ENCODE measurements at regions not wholly inside any gene's neighbourhood (a gene's known extent, or its start where the extent isn't known, plus 50 kb on each side); places are given as distances from the start of the nearest gene placed in this dataset.

GRCh38 chr10:131690805-131691239 lies 210.0 kb upstream of the PPP2R2D start:
- no peak for DNase-seq (ENCODE audit: low spot score)

GRCh38 chr10:131691481-131692090 lies 209.2 kb upstream of the PPP2R2D start:
- no peak for DNase-seq (ENCODE audit: low spot score)

GRCh38 chr10:131692176-131692575 lies 208.6 kb upstream of the PPP2R2D start:
- DNase-seq (ENCODE audit: low spot score), result no peak

GRCh38 chr10:131692686-131693334 lies 208.0 kb upstream of the PPP2R2D start:
- no peak for DNase-seq (ENCODE audit: low spot score)

GRCh38 chr10:131693766-131694165 lies 207.0 kb upstream of the PPP2R2D start:
- no peak for DNase-seq (ENCODE audit: low spot score)

GRCh38 chr10:131694168-131694780 lies 206.5 kb upstream of the PPP2R2D start:
- DNase-seq (ENCODE audit: low spot score), result no peak

- no peak for DNase-seq (ENCODE audit: low spot score)
These were observed 205.9 kb upstream of the PPP2R2D start for GRCh38 chr10:131694781-131695495.

GRCh38 chr10:131695496-131696165 lies 205.2 kb upstream of the PPP2R2D start:
- no peak for DNase-seq (ENCODE audit: low spot score)

GRCh38 chr10:131697476-131698128 lies 203.2 kb upstream of the PPP2R2D start:
- no peak for DNase-seq (ENCODE audit: low spot score)

- no peak for DNase-seq (ENCODE audit: low spot score)
These were observed 202.6 kb upstream of the PPP2R2D start for GRCh38 chr10:131698232-131698631.

GRCh38 chr10:131698986-131699385 lies 201.8 kb upstream of the PPP2R2D start:
- no peak for DNase-seq (ENCODE audit: low spot score)

GRCh38 chr10:131700032-131700431 lies 200.8 kb upstream of the PPP2R2D start:
- DNase-seq (ENCODE audit: low spot score), result no peak

GRCh38 chr10:131700506-131700905 lies 200.3 kb upstream of the PPP2R2D start:
- DNase-seq (ENCODE audit: low spot score), result no peak

GRCh38 chr10:131701131-131701947 lies 199.5 kb upstream of the PPP2R2D start:
- no peak for DNase-seq (ENCODE audit: low spot score)

GRCh38 chr10:131702531-131703356 lies 198.1 kb upstream of the PPP2R2D start:
- no peak for DNase-seq (ENCODE audit: low spot score)

GRCh38 chr10:131703541-131703940 lies 197.3 kb upstream of the PPP2R2D start:
- DNase-seq (ENCODE audit: low spot score), result no peak

GRCh38 chr10:131703941-131704340 lies 196.9 kb upstream of the PPP2R2D start:
- no peak for DNase-seq (ENCODE audit: low spot score)

GRCh38 chr10:131706476-131706875 lies 194.3 kb upstream of the PPP2R2D start:
- no peak for DNase-seq (ENCODE audit: low spot score)

GRCh38 chr10:131706952-131707351 lies 193.9 kb upstream of the PPP2R2D start:
- DNase-seq (ENCODE audit: low spot score), result no peak

All from H4 (cell line).